IMR-90 (cell line): ENCODE measurements at regions not wholly inside any gene's neighbourhood (a gene's known extent, or its start where the extent isn't known, plus 50 kb on each side); places are given as distances from the start of the nearest gene placed in this dataset.

ENCODE experiments used
- BHLHE40 ChIP-seq: fragments of 150-350 bp; IDR thresholded peaks from 2 replicates; pipeline ENCODE4 v1.6.1; 2016; ENCODE audit warnings: mild to moderate bottlenecking, low read depth, low read length
- CEBPB ChIP-seq: IDR thresholded peaks from 2 replicates; pipeline ENCODE4 v1.6.1; 2012; ENCODE audit warnings: low read depth, low read length, improper control_type of control experiment
- CHD1 ChIP-seq: IDR thresholded peaks from 2 replicates; pipeline ENCODE4 v1.6.1; 2012; ENCODE audit warnings: low read depth, low read length, improper control_type of control experiment
- CTCF ChIP-seq: conservative IDR thresholded peaks from 2 replicates; pipeline ENCODE4 v1.5.1; 2012; ENCODE audit warnings: mild to moderate bottlenecking, low read depth, low read length, improper control_type of control experiment
- FOS ChIP-seq: fragments of 150-350 bp; IDR thresholded peaks from 2 replicates; pipeline ENCODE4 v1.6.1; 2016; ENCODE audit warnings: low read depth, low read length
- MAZ ChIP-seq: IDR thresholded peaks from 2 replicates; pipeline ENCODE4 v1.6.1; 2012; ENCODE audit warnings: low read depth, mild to moderate bottlenecking, low read length, improper control_type of control experiment, moderate library complexity, borderline replicate concordance
- MXI1 ChIP-seq: IDR thresholded peaks from 2 replicates; pipeline ENCODE4 v1.6.1; 2012; ENCODE audit warnings: low read depth, mild to moderate bottlenecking, low read length, moderate library complexity, borderline replicate concordance
- POLR2A ChIP-seq: IDR thresholded peaks from 2 replicates; pipeline ENCODE4 v1.6.1; 2012; ENCODE audit warnings: mild to moderate bottlenecking, low read depth, low read length
- RAD21 ChIP-seq: IDR thresholded peaks from 2 replicates; pipeline ENCODE4 v1.6.1; 2012; ENCODE audit warnings: low read length, improper control_type of control experiment
- RCOR1 ChIP-seq: IDR thresholded peaks from 2 replicates; pipeline ENCODE4 v1.6.1; 2012; ENCODE audit warnings: mild to moderate bottlenecking, low read length, improper control_type of control experiment; ENCODE audit not compliant: insufficient replicate concordance
- RFX5 ChIP-seq: IDR thresholded peaks from 2 replicates; pipeline ENCODE4 v1.8.0; 2012; ENCODE audit warnings: low read depth, mild to moderate bottlenecking, low read length, moderate library complexity
- USF2 ChIP-seq: fragments of 150-350 bp; IDR thresholded peaks from 2 replicates; pipeline ENCODE4 v1.6.1; 2017; ENCODE audit warnings: mild to moderate bottlenecking, antibody characterized with exemption, low read length, low read depth

- TF ChIP-seq RFX5: no peak
- TF ChIP-seq CEBPB: no peak
- no peak for TF ChIP-seq FOS
- no peak for TF ChIP-seq CTCF
- TF ChIP-seq MXI1: no peak
- TF ChIP-seq RCOR1: no peak
- TF ChIP-seq POLR2A: no peak
- no peak for TF ChIP-seq RAD21
- no peak for TF ChIP-seq BHLHE40
- TF ChIP-seq CHD1: no peak
- TF ChIP-seq USF2: no peak
- no peak for TF ChIP-seq MAZ
These were observed 58.9 kb downstream of the TET3 start for GRCh38 chr2:74043345-74044329.
